Hematopoietic multipotent progenitor cell treated with erythropoietin and hydrocortisone succinate and interleukin-3 and kit ligand, for 17 days (in vitro differentiated cells): ENCODE measurements at regions not wholly inside any gene's neighbourhood (a gene's known extent, or its start where the extent isn't known, plus 50 kb on each side); places are given as distances from the start of the nearest gene placed in this dataset.

Source experiments
- DNase-seq: peaks from one replicate; pipeline ENCODE4 v3.0.0-alpha.2; 2015; ENCODE audit warnings: low spot score

DNA sequence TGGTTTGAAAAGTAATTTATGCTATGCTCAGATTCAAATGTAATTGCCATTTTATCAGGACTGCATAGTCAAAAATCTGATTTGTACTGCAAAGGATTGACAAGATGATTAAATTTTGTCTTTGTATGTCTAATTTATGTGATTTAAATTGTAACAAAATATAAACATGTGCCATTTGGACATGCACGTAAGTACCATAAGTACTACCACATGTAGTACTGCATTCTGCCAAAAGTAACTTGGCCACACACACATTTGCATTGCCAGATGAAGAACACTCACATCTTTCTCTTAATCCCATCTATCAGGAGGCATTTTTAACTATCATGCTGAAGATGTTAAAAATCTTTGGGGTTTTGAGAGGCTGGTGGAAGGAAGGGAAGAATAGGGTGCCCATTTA is 133.3 kb downstream of the KLF12 start:
- no peak for DNase-seq

DNA sequence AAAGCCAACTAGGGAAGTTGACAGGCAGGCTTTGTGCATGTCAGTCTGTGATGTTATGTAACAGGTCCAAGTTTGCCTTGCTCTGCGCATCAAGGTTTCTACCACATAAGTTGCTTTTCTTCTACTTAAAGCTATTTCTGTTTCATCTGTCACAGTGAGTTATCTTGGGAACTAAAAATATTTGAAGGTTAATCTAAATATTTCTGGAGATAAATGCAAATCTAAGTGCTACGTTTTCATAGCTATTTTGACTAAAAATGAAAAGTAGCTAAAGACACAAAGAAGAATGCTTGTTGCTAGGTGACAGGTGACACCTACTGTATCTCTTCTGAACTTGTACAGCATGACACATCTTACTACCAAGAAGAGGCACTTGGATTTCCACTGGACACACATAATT is 135.6 kb downstream of the KLF12 start:
- no peak for DNase-seq

DNA sequence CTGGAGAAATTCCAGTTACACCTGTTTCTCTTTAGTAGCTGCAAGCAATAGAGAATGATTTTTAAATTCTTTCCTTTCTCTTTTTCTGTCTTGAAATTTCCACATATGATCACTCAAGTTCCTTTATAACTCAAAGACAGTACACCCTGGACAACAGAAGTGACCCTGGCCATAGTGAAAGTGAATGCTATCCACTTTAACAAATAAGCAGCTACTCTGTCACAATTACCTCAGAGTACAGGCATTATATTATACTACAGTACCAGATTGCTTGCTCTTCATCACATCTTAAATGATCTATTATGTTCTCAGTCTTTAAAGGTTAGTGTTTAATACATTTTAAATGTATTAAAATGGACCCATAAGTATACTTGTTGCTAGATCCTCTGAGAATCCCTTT is 136.2 kb downstream of the KLF12 start:
- no peak for DNase-seq

DNA sequence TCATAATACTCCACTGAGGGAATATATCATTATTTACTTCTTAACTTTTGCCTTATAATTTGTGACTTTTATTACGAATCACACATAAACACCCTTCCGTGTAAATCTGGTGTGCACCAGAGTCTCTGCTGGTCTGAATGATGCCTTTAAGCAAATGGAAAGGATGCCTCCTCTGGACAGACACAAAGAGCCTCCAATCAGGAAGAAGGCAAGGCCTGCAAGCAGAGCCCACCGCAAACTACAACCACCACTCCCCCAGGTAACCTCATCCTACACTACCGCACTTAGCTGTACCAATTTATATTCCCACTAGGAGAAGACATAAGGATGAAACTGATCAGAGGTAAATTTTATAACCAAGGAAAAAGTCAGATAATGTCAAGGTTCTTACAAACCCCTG is 137.6 kb downstream of the KLF12 start:
- no peak for DNase-seq

DNA sequence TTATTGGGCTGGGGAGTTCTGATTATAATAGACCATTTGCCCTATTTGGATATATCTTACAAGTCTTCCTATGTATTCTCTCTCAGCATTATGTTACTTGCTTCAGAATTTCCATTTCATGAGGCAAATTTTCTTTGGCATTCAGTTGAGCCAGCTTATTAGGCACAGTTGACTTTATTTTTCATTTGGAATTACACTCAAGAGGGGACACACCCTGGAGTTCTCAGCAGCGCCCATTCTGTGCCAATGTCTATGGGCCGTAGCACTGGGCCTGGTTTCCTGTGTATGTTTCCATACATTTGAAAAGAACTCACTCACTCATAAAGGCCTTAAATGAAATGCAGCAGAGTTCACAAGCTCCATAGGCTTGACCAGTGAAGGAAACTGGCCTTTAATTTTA is 138.5 kb downstream of the KLF12 start:
- DNase-seq = no peak

DNA sequence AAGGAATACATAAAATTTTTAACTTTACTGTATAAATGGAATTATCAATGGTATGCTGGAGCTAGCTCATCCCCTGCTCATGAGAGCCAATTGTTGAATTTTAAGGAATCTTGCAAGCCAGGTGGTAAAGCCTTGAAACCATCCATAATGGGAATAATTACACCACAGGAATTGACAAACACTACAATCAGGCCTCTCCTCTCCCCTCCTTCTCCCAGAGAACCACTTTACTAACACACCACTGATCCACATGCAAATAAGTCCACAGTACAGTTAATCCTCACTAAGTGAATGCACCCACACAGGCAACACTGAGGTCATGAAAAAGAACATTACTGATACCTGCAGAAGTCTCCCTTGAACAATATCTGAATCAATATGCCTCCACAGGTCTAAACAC is 140.5 kb downstream of the KLF12 start:
- DNase-seq = no peak

DNA sequence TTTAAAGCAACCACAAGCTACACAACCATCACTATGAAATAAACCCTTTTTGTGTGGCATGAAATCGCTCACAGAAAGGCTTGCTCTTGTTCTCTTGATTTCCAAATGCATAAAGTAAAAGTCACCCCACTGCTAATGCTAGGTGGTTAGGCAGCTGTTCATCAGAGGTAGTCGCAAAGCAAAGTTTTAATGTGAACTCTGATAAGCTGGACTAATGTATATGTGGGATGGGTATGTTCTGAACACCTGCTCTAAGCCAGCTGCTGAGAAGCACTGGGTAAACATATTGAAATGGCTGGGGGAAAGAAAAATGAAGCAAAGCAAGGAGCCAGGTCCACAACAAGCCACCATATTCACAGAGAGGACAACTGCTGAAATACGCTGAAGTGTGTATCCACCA is 142.3 kb downstream of the KLF12 start:
- DNase-seq = no peak

DNA sequence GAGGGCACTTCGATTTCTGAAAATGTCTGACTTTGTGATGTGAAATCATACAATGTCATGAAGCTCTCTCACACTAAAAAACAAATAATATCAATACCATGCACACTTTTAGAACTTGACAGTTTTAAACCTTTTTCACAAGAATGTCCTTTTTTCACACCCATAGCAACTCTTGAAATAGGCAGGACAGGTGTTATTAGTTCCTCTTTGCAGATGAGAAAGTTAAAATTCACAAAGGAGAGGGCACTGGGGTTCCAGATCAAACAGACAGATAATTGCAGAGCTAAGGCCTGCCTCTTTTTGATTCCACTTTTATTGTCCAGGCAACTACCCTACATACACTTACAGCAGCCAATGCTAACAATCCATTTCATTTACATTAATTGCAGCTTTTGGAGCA is 142.8 kb downstream of the KLF12 start:
- no peak for DNase-seq

DNA sequence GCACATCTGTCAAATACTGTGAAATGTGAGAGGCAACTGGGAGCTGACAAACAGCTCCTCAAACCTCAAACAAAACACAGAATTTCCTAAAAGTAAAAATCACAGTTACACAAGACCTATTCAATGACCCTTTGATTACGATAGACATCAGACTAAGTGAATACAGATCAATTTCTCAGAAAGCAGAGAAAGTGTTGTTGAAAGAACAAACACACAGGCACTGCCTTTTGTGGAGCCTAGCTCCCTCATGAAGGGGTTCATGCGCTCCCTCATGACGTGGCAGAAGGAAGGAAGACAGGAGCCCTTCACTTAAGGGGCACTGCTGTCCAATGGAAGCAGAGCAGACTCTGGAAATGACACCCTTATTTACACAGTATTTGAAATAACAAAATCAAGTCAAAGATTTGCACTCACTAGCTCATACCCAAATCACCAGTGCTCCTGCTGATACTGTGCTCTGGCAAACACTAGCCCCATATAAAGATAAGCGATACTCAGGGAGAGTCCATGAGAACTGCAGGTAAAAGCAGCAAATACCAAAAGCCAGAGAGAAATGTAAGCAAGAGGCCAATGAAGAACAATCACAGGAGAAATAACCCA is 144.9 kb downstream of the KLF12 start:
- DNase-seq = no peak

DNA sequence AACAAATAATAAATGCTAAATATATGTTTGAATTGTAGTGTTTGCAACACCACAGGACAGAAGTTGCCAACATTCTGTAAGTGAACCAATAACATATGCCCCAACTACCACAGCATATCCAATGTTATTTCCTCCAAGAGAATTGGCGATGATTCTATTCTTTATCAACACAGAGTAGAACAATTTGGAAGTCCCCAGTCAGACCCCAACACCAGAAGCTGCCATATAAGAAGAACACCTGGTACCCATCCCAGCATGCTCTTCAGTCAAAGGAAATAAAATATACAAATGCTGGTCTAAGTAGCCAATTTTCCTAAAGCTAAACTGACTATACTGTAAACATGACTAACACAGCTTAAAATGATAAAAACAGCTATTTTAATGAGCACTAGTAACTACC is 145.7 kb downstream of the KLF12 start:
- no peak for DNase-seq

DNA sequence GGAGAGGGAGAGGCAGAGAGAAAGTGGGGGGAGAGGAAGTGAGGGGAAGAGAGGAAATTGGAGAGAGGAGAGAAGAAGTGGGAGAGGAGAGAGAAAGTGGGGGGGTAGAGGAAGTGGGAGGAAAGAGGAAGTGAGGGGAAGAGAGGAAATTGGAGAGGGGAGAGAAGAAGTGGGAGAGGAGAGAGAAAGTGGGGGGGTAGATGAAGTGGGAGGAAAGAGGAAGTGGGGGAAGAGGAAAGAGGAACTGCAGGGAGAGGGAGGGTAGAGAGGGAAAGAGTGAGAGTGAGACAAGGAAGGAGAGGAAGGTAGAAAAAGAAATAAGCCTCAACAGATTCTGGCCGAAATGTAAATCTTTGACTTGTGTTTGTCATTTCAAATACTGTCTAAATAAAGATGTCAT is 146.6 kb downstream of the KLF12 start:
- DNase-seq = no peak

DNA sequence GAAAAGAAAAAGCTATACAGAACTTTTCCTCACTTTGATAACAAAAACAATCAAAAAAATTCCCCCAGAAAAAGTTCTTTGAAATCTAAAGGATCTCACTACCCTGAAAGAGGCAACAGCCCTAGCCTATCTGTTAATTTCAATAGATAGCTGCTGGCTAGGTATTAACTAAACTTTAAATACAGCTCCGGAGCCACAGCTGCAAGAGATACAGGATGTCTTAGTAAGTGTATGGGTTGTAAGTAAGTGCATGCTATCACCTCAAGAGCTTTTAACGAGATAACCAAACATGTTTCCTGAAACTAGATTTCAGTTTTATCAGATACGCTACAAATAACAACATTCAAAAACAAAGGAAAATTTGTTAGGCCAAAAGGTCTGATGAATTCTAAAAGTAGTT is 148.4 kb downstream of the KLF12 start:
- DNase-seq = no peak

DNA sequence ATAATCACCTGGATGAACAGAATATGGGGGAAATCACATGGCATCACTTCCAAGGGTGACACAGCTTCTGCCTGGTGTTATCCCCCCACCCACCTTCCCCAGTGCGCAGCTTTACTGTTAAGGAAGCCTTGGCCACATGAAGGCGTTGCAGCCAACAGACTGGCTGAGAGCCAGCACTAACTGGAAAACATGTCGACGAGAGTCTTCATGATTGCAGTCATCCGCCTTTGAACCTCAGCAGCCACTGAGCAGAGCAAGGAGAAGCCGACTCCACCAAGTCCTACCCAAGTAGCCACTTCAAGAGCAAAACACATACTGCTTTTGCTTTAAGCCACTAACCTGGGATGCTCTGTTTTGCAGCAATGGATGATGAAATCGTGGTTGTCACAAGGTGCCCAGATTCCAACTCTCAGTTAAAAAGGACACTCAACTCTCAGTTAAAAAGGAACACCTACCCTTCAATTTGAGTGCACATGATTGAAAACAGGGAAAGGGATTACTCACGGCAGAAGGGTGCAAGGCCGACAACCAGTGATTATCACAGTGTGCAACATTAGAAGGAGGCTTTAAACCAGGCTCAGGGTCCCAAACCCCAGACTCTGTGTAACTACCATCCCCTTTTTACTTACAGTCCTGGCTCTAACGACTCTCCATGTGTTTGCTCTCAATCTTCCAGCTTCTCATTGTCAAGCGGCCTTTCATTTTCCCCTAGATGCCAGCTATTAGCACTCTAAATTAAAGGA is 149.1 kb downstream of the KLF12 start:
- no peak for DNase-seq

DNA sequence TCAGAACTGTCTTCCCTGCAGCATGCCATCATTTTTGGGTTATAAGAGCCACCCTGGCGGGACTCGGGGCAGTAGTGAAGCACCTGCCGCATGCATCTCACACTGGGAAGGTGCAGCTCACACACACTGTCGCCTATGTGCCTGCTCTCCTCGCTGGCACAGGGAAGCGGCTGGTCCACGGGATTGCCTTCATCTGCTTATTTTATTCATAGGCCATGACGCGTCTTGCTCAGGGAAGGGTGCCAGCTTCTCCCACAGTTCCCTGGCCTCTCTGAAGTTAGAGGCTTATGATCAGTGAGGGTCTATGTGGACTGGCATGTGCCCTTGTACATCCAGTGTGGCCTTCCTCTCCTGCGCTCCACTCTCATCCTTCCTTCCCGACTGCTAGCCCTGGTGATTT is 150.0 kb downstream of the KLF12 start:
- DNase-seq = no peak

DNA sequence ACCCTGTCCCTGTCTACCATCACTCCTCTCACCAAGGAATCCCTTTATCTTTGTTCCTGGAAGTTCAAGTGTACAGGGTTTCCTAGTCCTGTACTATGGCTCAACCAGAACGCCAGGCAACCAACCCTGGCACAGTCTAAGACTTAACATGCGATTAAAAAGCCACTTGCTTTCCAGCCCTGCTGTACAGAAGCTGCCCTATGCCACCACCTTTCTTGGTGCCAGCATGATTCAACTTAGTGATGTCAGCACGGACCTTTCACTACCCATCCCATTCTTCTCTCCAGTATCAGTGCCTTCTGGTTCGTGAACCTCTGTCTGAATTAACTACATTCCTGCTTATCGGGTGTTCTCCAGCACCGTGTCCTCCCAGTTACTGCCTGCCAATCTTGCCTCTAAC is 151.1 kb downstream of the KLF12 start:
- no peak for DNase-seq

DNA sequence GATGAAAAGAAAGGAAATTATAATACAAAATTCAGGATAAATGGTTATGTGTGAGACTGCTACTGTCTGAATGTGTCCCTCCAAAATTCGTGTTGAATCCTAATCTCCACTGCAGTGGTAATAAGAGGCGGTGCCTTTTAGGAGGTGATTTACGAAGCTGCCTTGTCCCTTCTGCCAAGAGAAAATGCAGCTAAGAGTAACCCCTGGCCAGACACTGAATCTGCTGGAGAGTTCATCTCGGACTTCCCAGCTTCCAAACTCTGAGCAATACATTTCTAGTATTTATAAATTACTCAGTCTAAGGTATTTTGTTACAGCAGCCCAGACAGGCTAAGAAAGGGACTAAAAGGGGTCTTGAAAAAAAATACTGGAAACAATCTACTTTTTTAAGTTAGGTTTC is 152.6 kb downstream of the KLF12 start:
- no peak for DNase-seq

DNA sequence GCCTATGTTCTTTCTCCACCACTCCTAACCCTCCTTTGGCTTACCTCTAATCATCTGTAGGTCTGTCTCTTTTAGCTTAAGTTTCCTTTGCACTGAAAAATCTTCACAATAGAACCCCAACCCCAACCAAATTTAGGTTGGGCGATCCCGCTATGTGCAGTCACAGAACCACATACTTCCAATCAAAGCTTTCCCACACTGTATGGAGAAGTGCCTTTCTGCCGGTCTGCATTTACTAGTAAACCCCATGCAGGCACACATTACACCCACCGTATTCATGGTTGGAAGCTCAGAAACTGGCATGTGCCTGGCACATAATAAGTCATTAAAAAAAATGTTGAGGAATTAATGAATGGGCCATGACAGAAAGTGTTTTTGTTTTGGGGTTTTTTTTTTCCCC is 158.4 kb downstream of the KLF12 start:
- DNase-seq = no peak

DNA sequence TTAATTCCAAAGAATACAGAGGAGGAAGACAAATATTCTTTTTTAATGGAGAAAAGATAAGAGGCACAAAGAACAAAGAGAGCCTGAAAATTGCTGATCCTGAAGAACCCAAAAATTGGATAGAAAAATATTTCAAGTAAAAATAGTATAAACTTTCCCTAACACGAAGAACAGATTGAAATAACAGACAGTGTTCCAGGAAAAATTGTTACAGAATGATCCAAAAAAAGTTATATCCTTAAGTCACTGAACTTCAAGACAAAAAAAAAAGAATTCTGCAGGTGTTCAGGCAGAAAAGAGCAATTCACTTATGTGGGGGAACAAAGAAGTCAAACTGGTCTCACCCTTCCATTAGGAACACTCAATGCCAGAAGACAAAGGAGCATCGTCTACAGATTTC is 160.2 kb downstream of the KLF12 start:
- DNase-seq = no peak

DNA sequence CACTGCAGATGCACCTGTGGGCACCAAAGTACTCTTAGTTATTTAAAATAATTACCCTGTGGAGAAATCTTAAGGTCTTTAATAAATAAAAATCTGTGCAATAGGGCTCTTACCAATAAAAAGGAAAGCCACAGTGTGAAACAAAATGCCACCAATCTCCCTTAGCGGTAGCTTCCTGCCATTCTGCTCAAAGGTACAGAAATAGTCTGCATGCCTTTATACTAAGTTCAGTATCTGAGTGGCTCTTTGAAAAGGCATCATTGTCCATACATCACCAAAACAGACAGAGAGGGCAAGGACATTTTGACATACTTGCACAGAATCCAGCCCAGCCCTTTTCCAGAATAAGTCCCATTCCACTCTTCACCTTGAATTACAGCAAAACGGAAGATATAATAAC is 161.0 kb downstream of the KLF12 start:
- DNase-seq = no peak

DNA sequence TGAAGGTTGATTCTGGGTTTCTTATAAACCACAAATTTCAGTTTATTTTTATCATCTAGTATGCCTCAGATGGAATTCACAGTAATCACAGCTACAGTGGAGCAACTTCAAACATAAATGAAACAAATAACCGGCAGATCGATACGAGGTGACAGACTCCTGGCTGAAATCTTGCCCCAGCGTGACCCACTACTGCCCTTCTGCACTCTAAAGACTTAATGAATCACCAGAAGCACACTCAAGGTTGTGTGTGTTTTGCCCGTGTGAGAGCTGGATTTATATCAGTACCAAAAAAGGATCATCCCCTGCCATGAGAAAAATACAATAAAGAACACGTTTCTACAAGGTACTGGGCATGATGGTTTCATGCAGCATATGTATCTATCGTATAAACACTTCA is 161.7 kb downstream of the KLF12 start:
- no peak for DNase-seq

DNA sequence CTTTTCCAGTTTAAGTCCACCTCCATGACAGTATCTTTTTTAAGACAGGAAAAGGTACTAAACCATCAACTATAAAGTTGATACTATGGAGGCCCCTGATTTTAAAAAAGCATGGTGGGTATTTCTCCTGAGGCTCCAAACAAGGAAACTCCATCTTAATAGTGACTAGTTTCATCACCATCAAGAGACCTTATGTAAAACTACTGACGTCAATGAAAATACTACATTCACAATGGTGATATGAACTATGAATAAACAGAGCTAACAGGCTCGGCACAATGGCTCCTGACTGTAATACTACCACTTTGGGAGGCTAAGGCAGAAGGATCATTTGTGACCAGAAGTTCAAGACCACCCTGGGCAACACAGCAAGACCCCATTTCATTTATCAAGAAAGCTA is 162.7 kb downstream of the KLF12 start:
- DNase-seq = no peak

DNA sequence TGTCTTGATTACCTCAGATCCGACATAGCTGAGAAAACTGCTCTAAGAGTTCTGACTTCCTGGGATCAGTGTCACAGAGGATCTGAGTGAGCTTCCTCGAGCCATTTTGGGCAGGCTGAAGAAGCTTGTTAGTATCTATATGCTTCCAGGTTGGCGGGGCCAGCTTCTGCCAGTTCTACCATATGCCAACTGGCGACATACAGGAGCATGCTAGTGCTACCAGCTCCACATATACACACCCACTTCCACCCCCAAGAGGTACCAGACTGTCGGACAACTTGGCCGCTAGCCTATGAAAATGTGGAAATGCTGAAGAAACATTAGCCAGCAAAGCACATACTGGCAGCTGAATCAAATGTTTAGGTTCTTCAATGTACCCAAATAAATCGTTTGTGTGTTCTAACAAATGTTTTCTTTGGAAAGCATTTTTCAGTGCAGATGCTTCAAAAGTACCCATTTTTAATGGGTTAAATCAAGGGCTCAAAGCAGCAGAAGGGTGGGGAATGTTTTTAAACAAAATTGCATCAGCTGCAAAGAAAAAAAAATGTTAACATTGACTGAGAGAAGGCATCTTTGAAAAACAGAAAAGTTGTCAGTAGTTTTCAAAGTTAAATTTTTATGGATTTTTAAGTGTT is 163.7 kb downstream of the KLF12 start:
- no peak for DNase-seq

DNA sequence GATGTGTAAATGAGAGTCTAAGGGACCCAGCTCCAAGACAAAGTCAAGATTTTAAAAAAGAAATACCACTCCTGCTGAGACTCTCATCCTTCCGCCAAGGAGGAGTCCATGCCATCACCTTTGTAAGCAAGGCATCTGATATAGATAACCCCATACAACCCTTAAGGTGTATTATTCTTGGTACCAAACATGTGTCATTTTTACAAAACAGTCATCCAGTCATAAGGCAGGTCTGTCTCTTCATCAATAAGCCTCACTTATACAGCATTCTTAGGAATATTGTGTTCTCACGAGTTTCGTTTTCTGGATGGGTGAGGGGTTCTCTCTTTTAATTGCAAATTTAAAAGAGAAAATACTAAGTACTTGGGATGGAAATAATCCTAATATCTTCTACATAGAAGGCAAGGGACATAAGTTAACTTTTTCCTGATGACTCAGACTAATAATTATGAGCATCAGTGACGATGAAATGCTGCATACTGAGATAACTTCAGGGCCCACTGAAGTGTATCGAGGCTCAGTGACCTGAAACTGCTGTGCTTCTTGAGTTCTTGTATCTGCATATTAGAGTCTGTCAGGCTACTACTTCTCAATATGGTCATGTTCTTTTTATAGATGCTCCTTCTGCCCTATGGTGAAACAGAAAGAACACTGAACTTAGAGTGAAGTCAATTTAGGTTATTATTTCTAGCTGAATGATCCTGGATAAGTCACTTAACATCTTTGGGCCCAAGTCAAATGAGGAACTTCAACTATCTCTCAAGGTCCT is 166.6 kb downstream of the KLF12 start:
- no peak for DNase-seq
